DOHH2 (cell line): ENCODE measurements at regions not wholly inside any gene's neighbourhood (a gene's known extent, or its start where the extent isn't known, plus 50 kb on each side); places are given as distances from the start of the nearest gene placed in this dataset.

Experiments used
- CTCF ChIP-seq: fragments of 200-600 bp; sonication (generic); IDR thresholded peaks from one replicate; pipeline ENCODE4 v1.5.1; 2014; ENCODE audit warnings: antibody characterized with exemption, mild to moderate bottlenecking, low read depth, low read length; ENCODE audit not compliant: poor library complexity, severe bottlenecking
- EZH2phosphoT487 ChIP-seq: fragments of 200-600 bp; sonication (generic); IDR thresholded peaks from 2 replicates; pipeline ENCODE4 v1.6.1; 2017; ENCODE audit warnings: borderline replicate concordance, mild to moderate bottlenecking, antibody characterized with exemption, low read length, moderate library complexity, mixed read lengths

DNA sequence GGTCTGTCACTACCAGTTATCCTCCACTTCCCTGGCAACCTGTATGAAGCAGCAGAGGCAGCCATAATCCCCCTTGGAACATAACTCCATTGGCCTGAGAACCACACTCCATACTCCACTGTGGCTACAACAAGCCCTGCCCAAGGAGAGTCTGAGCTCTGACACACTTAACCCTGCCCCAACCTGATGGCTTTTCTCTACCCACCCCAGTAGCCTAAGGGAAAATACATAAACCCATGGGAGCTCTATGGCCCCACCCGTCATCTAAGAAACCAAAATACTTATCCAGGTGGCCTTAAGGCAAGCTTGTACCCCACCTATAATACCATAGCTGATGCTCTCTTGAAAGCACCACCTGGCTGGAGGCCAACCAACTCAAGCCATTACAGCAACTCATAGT lies 324.8 kb upstream of the GLI3 start:
- no peak for TF ChIP-seq CTCF
- TF ChIP-seq EZH2phosphoT487 = no peak
